GM23248 (cell line): ENCODE measurements at regions not wholly inside any gene's neighbourhood (a gene's known extent, or its start where the extent isn't known, plus 50 kb on each side); places are given as distances from the start of the nearest gene placed in this dataset.

ENCODE experiments used
- EZH2 ChIP-seq: fragments of 200-600 bp; sonication (generic); IDR thresholded peaks from 2 replicates; pipeline ENCODE4 v1.6.1; 2018; ENCODE audit warnings: antibody characterized with exemption, mild to moderate bottlenecking; ENCODE audit not compliant: insufficient read depth, poor library complexity, severe bottlenecking
- EZH2phosphoT487 ChIP-seq: fragments of 200-600 bp; sonication (generic); IDR thresholded peaks from 2 replicates; pipeline ENCODE4 v1.6.1; 2018; ENCODE audit warnings: antibody characterized with exemption, moderate library complexity, mild to moderate bottlenecking, low read depth; ENCODE audit not compliant: insufficient read depth

DNA sequence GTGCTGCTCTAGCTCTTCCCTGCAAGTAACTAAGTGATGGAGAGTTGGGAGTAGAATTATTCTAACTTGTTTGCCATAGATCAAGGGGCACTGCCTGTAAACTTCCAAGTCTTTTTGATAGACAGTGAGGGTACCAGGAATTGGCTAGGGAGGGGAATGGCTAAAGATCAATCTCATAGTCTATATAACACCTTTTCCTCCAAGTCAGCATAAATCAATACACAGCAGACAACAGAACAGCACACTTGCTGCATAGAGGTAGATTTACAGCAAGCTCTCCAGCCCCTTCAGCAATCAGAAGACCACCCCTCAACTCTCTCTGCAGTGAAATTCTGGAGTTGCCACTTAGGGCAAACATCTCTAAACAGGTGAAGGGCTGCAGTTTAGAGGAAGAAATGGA is 643.5 kb upstream of the KLF4 start:
- TF ChIP-seq EZH2phosphoT487 (no peak), EZH2 (no peak)
